Ishikawa (cell line): ENCODE measurements at regions not wholly inside any gene's neighbourhood (a gene's known extent, or its start where the extent isn't known, plus 50 kb on each side); places are given as distances from the start of the nearest gene placed in this dataset.

Source experiments
- CEBPB ChIP-seq: IDR thresholded peaks from 2 replicates; pipeline ENCODE4 v1.6.1; 2012
- EP300 ChIP-seq: IDR thresholded peaks from 2 replicates; pipeline ENCODE4 v1.6.1; 2012; ENCODE audit warnings: borderline replicate concordance
- RAD21 ChIP-seq: IDR thresholded peaks from 2 replicates; pipeline ENCODE4 v1.6.1; 2012; ENCODE audit warnings: low read depth
- TAF1 ChIP-seq: IDR thresholded peaks from 2 replicates; pipeline ENCODE4 v1.6.1; 2012; ENCODE audit warnings: low read depth, mild to moderate bottlenecking
- TEAD4 ChIP-seq: IDR thresholded peaks from 2 replicates; pipeline ENCODE4 v1.6.1; 2012
- TF ChIP-seq, protein P1 (sequence below): IDR thresholded peaks from 2 replicates; pipeline ENCODE4 v1.6.1; 2012

GRCh38 chr18:41331661-41332060 is 623.4 kb upstream of the PIK3C3 start:
- TF ChIP-seq TAF1: no peak
- no peak for TF ChIP-seq RAD21
- TF ChIP-seq EP300: no peak
- TF ChIP-seq, protein P1, sequence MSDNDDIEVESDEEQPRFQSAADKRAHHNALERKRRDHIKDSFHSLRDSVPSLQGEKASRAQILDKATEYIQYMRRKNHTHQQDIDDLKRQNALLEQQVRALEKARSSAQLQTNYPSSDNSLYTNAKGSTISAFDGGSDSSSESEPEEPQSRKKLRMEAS: no peak
- no peak for TF ChIP-seq CEBPB
- TF ChIP-seq TEAD4: no peak
